ENCODE measurements at regions not wholly inside any gene's neighbourhood (a gene's known extent, or its start where the extent isn't known, plus 50 kb on each side); places are given as distances from the start of the nearest gene placed in this dataset.

- TF ChIP-seq ZNF341 (tag by site-specific recombination; IDR thresholded peaks at IDR 0.05; ENCODE audit: low read depth) (no peak), ZNF112 (tag by site-specific recombination; IDR thresholded peaks at IDR 0.05) (no peak), ZBTB44 (tag by site-specific recombination; IDR thresholded peaks at IDR 0.05) (no peak), ZNF239 (tag by site-specific recombination; IDR thresholded peaks at IDR 0.05) (no peak), ZFHX2 (tag by site-specific recombination; conservative IDR thresholded peaks at IDR 0.05) (no peak), PRDM10 (tag by site-specific recombination; IDR thresholded peaks at IDR 0.05) (no peak), PBX3 (CRISPR knock-in tag; IDR thresholded peaks at IDR 0.05) (no peak), ZEB2 (tag by site-specific recombination; IDR thresholded peaks at IDR 0.05) (no peak), ZNF792 (tag by site-specific recombination; IDR thresholded peaks at IDR 0.05) (no peak), TCF7L2 (IDR thresholded peaks at IDR 0.05; ENCODE audit: borderline replicate concordance, low read depth, low read length) (no peak), ZNF639 (tag by site-specific recombination; IDR thresholded peaks at IDR 0.05) (no peak), ZNF274 (IDR thresholded peaks at IDR 0.05; ENCODE audit: low read length) (no peak), ZNF274 (tag by site-specific recombination; IDR thresholded peaks at IDR 0.05; ENCODE audit: borderline replicate concordance) (no peak), CTCF (tag by site-specific recombination; IDR thresholded peaks at IDR 0.05) (no peak)
These were observed 181.6 kb upstream of the HDAC9 start for GRCh38 chr7:18313965-18314364.
